ENCODE measurements at regions not wholly inside any gene's neighbourhood (a gene's known extent, or its start where the extent isn't known, plus 50 kb on each side); places are given as distances from the start of the nearest gene placed in this dataset.

DNA sequence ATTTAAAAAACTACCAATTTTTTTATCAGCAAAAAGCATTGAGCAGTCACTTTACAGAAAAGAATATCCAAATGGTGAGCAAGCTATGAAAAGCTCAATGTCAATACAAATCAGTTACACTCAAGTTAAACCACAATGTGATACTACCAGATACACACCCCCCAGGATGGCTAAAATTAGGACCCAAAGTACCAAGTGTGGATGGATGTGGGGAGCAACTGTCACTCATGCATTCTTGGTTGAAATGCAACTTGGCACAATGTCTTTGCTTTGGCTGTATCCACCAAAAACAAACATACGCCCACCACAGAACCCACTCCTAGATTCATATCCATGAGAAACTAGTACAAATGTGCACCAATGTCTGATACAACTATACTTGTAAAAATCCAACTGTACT is 120.0 kb upstream of the IRX1 start:
- TF ChIP-seq CTCF (IDR thresholded peaks at IDR 0.05; ENCODE audit: control extremely low read depth in 1 of 3, insufficient read depth in 1 of 3, low read depth in 1 of 3, low read length in 3 of 3) (no peak), EP300 (IDR thresholded peaks at IDR 0.05; ENCODE audit: borderline replicate concordance in 1 of 2, low read depth in 2 of 2, low read length in 2 of 2) (no peak), YY1 (IDR thresholded peaks at IDR 0.05; ENCODE audit: low read depth, low read length) (no peak), ATF3 (IDR thresholded peaks at IDR 0.05; ENCODE audit: insufficient read depth, low read depth, low read length) (no peak), POLR2A (IDR thresholded peaks at IDR 0.05; ENCODE audit: control extremely low read depth in 1 of 2, low read depth in 2 of 2, low read length in 2 of 2) (no peak), SIX5 (IDR thresholded peaks at IDR 0.05; ENCODE audit: low read depth, low read length) (no peak), JUND (IDR thresholded peaks at IDR 0.05; ENCODE audit: low read length) (no peak), RFX5 (IDR thresholded peaks at IDR 0.05; ENCODE audit: borderline replicate concordance, low read depth, low read length) (no peak), RAD21 (IDR thresholded peaks at IDR 0.05 in 1 of 2, conservative IDR thresholded peaks at IDR 0.05 in 1 of 2; ENCODE audit: low read depth in 2 of 2, low read length in 2 of 2) (no peak), CHD2 (IDR thresholded peaks at IDR 0.05; ENCODE audit: low read length) (no peak), EZH2 (IDR thresholded peaks at IDR 0.05; ENCODE audit: low read depth, low read length, severe bottlenecking) (no peak), KDM1A (IDR thresholded peaks at IDR 0.05; ENCODE audit: borderline replicate concordance, low read length) (no peak), TAF7 (optimal IDR thresholded peaks at IDR 0.05; ENCODE audit: borderline replicate concordance, low read depth, low read length) (no peak)
